NCI-H146 treated with DMSO at 0.1 percent for 48 hours (cell line): ENCODE measurements at regions not wholly inside any gene's neighbourhood (a gene's known extent, or its start where the extent isn't known, plus 50 kb on each side); places are given as distances from the start of the nearest gene placed in this dataset.
"Not testable (repeated sequence)": the region's sequence is repeated elsewhere in the genome, so short reads cannot be mapped to it uniquely, and the experiment has no call there.

ENCODE experiments used
- DNase-seq: peaks from one replicate; lab custom pipeline; 2025; ENCODE audit not compliant: unreplicated experiment; lab: John Stamatoyannopoulos, UW

DNA sequence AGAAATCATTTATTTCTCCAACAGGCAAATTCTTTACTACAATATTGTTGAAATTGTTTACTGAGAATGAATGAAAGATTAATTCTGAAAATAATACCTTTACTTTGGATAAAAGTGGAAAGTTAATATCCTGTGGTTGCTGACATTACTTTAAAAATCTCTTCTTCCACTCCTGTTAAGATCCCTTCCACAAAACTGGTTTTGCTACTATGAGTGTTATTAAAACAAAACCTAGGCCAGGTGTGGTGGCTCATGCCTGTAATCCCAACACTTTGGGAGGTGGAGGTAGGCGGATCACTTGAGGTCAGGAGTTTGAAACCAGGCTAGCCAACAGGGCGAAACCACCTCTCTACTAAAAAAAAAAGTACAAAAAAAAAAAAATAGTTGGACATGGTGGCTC is 123.9 kb upstream of the CCDC150 start:
- no peak for DNase-seq

DNA sequence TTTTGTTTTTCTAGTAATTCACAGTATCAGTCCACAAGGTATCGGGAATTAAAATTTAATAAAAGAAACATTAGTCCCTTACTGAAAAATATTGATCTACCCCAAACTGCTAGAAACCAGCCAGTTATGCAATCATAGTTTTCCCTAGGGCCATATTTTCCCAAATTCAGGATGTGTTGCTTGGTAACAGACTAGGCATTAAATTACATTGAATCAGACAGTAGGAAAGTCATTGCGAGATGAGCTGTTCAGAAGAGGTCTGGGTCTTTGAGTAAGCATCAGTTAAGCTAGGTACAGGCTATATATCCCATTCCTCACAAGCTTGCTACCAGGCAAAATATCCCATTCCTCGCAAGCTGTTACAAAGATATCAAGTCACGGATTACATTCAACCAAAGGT is 123.0 kb upstream of the CCDC150 start:
- no peak for DNase-seq

DNA sequence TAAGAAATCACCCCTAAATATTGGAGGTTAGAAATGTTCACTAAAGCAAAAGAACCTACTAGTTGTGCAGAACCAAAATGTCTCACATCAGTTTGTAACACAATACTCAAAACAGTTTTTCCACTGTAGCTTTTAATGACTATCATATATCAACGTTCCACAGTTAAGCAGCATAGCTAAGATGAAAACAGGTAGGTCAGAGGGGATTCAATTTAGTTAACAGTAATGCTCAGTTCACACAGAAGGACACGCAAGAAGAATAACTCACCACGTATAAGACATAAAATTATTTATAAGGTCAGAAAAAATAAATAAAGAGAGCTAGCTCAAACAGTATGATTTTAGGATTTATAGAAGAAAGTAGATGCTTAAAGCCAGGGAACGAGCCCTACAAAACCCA is 118.9 kb upstream of the CCDC150 start:
- DNase-seq, result no peak

DNA sequence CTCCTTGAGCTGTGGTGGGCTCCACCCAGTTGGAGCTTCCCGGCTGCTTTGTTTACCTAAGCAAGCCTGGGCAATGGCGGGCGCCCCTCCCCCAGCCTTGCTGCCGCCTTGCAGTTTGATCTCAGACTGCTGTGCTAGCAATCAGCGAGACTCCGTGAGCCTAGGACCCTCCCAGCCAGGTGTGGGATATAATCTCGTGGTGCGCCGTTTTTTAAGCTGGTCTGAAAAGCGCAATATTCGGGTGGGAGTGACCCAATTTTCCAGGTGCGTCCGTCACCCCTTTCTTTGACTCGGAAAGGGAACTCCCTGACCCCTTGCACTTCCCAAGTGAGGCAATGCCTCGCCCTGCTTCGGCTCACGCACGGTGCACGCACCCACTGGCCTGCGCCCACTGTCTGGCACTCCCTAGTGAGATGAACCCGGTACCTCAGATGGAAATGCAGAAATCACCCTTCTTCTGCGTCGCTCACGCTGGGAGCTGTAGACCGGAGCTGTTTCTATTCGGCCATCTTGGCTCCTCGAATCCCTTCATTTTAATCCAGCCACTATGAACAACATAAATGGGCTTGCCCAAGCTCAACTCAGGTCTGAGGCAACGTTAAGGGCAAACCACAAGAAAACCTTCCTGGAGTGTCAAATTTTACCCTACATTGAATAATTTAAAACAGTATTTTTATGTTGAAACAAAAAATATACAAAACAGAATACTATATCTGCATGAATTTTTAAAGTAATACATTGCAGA is 112.4 kb upstream of the CCDC150 start:
- not testable (repeated sequence) for DNase-seq

DNA sequence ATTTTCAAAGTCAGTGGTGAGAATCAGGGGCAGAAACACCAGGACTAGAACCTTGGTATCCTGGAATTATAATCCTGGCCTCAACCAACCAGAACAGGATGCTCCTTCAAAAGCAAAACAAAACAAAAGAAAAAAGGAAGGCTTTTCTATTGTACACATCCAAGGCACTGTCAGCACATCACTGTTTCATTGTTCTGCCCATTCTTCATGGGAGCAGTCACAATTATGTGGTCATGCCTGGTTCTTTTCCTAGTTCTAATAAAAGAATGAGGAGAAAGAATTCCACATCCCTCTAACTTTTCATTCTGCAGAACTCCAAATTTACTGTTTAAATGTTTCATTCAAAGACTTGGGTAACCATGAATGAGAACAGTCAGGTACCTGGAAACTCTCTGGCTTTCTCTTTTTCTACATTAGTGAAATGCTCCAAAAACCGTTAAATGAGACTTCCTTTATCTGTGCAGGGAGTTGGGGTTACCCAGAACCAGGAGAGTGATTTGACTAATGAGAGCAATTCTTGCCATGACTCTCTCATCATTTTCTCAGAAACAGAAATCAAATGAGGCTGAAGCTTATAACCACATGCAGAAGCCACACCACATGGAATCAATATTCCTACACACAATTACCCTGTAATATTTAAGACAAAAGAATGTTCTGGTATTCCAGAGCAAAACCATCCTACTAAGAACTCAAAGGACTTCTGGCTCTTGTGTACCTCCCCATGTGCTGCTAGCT is 110.9 kb upstream of the CCDC150 start:
- DNase-seq, result no peak

DNA sequence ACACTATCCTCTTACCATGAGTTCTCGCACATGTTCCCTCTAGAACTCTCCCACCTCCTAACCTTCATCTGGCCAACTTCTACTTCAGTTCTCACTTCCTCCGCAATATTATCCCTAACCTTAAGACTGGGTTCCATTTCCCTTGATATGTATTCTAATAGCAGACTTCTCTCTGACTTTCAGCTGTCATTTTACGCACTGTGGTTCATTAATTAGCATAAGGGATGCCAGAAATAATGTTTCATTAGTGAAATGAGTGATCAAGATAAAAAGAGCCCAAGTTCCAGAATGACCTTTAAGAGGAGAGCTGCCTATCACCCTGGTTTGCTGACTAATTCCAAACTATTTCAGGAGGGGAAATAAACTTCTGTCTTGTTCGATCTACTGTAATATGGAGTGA is 108.6 kb upstream of the CCDC150 start:
- no peak for DNase-seq

DNA sequence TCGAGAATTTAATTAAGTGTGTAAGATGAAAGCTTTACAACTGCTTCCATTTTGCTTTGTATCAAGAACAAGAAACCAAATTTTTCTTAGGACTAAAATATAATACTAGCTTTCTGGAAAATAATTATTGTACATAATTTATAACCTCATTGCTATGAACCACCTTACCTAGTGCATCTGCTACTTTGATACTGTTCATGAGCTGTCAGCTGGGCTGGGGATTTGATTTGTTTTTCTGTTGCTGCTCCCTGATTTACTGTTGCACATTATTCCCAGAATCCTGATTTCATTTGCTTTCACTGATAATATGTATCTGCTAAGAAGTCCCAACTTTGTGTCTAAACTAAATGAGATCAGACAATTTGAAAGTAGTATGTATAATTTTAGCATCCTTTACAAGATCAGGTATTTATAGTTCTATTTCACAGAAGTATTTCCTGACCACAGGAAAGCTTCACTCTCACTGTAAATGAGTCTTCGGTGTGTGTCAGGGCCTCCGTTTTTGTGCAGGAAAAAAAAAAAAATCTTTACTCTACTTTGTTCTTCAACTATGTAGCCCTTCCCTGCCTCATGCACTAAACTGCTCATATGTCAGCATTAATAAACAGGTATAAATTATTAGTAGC is 105.6 kb upstream of the CCDC150 start:
- no peak for DNase-seq

DNA sequence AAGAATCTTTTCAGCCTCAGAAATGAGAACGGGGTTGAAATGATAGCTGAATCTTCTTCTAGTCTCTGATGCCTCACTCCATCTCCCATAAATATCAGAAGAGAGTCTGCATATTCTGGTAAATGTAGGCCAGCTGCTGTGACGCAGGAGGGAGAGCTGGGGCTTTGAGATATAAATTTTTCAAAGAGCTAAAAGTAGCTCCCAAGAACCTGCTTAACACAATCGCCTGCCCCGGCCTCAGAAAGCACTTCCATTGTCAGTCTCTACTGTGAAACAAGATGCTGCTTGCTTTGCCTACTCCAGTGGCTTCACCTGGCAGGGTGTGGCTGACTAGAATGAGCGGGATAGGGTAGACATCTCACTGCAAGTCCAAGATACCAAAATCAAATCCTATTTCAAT is 105.0 kb upstream of the CCDC150 start:
- no peak for DNase-seq

DNA sequence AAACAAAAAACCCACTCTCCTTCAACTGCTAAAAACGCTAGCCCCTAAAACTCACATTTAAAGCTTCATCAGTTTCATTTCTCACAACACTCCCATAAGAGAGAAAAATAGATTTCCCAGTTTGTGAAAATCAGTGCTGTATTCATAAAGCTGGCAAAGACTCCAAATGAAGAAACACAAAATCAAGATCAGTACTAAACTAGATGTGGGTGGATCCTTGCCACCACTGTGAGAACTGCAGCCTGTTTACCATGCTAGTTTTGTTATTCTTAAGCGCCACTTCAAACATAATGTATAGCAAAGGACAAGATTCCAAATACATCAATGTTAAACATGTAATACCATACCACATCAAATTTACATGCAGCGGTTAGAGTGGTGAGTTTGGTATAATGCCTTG is 104.5 kb upstream of the CCDC150 start:
- no peak for DNase-seq

DNA sequence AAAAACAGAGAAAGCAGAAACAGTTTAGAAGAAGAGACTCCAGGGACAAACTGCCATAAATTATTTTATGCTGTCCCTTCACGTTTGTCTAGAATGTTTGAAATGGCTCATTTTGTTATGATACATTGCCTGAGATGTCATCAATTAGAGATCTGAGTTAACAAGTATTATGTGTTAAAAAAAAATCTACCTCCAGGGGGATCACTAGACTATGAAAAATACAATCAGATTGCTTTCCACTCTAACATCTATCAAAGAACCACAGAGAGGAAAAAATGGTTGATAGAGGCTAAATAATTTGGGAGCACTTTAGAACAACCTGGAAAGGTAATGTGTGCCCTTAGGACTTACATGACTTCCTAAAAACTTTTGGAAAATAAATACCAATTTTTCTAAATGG is 103.8 kb upstream of the CCDC150 start:
- DNase-seq, result no peak

DNA sequence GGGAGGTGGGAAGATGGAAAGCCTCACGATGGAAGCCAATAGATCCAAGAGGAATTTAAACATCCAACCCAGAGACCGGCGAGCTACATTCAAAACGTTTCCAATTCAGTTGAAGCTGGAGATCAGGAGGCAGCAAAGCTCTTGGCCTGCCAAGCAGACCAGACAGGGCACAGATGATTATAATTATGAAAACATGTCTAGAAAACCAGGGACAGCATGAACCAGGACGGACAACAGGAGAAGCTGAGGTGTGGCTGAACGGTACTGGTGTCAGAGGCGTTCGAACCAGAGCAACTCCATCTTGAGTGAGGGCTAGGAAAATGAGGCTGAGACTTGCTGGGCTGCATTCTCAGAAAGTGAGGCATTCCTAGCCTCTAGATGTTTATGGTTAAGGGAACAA is 102.2 kb upstream of the CCDC150 start:
- no peak for DNase-seq

DNA sequence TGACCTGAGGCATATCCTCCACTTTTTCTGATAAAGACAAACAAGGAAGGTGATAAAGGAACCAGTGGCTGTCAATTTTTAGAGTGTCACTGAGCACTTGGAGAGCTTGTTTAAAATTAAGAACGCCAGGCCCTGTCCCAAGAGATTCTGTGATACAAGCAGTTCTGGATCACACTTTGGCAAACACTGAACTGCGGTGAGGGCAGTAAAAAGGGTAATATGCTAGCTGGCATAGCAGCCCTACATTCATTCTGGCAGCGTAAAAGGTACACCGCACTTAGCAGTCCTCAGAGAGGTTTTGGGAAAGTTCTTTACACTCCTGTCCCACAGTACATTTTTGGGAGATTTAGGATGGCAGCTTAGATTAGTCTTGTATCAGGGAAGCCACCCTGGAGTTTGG is 101.3 kb upstream of the CCDC150 start:
- DNase-seq, result no peak

DNA sequence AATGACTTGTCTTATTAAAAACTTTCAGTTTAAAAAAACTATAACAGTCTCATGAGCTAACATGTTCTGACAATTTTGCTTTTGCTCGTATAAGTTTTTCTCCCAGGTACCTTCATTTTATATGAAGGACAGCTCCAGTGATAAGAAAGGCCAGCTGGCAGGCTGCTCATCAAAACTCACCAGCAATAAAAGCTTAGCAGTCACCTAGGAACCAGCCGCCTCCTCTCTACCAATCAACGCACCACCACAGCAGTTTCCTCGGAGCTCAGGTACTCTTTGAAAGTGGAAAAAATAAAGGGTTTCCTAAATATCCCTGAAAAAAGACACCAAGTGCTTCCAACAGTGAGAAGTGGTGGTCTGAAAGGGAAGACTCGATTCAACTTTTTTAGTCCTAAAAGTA is 100.9 kb upstream of the CCDC150 start:
- DNase-seq, result no peak

DNA sequence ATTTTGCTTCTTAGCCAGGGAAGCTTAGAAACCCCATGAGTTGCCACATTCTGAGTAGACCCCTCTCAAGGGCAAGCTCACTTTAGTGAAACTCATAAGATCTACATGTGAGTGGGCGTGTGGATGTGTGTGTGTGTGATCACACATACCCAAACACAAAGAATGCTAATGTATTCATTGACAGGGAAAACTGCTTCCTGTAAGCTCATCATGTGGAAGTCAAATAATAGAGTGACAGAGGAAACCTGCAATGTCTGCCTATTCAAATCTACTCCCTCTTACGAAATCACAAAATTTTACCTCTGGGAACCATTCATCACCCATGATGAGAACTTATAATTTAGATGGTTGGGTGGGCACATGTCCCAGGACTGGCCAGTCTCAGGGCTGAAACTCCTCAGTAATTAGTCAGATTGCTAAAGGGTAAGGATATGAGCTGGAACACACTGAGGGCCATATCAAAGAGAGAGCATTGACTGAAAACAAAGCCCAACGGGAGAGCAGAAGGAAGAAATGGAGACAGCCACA is 94.5 kb upstream of the CCDC150 start:
- DNase-seq, result no peak

DNA sequence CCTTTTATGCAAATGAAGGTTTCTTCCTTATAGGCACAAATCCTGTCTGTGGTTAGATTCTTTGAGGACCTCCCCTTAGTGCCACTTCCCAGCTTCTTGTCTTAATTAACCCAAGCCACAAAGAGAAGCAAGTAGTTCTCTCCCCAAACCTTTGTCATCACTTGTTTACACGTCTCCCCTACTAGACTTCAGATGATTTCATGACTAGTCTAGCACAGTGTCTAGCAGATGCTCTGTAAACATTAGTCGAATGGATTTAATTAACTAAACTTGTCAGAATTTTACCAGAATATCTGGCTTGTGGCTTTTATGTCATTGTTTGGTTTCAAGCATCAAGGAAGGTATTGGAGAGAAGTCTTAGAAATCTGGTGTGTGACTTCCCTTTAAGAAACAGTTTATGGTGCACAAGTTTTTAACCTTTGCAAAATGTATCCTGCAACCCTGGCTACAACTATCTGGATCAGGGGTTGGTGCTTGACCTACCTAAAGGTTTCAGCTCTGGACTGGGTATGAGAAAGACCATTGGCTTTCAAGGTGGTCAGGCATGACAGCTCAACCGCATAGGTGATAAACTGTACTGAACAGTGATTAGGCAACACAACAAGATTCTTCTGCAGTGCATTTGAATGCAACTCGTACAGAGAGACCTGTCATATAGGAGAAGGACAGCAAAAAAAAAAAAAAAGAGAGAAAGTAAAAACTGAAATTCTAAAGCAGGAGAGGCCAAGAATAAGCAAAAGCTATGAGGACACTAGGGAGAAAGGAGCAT is 93.2 kb upstream of the CCDC150 start:
- DNase-seq, result no peak

DNA sequence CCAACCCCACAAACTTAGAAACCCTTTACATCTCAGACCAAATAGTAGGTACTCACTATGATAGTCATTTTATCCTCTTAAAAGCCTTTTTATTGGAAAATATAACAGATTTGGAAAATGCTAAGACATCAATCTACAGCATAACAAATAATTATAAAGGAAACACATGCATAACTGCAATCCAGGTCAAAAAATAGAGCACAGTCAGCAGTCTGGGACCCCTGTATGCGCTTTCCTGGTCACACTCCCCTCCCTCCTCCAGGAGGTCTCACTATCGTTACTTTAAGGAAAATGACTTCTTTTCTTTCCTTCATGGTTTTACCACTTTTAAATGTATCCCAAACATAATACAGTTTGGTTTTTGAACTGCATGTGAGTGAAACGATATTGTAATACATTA is 90.5 kb upstream of the CCDC150 start:
- DNase-seq, result no peak

DNA sequence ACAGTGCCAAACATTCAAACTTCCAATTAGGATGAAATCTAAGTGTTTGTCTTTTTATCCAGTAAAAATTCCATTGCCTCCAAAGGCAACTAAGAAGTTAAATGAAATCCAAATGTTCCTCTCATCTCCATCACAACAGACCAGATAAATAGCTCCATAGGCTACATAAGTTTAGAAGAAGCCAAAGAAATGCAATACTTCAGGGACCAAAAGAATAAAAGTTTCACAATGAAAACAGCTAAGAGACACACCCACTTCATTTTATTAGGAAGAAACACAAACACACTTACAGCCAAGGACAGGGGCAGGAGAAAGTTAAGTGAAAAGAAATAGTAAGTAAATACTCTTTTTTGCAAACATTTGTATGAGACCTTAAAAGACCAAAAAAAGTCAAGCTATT is 88.5 kb upstream of the CCDC150 start:
- no peak for DNase-seq

DNA sequence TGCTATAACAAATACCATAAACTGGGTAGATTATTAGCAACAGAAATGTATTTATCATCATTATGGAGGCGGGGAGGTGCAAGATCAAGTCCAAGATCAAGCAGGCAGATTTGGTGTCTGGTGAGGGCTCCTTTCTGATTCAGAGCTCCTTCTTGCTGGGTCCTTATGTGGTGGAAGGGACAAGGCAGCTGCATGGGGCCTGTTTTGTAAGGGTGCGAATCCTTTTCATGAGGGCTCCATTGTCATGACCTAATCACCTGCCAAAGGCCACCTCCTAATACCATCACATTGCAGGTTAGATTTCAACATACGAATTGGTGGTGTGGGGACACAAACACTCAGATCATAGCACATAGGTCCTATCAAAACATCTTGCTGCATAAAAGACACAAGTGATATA is 84.4 kb upstream of the CCDC150 start:
- no peak for DNase-seq

DNA sequence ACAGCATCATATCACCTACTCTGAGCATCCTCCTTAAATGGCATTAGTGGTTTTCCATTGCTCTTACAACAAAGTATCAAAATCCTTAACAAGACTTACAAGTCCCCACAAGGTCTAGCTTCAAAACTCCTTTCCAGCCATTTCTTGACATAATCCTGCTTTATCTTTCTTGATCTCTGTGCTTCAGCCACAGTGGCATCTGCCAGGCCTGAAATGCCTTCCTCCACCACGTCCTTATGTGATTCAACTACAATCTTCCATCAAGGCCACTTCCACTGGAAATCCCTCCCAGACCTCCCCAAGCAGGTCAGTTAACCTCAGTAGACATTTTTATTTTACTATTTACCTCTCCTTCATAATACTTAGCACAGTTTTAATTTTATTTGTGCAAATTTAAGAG is 83.8 kb upstream of the CCDC150 start:
- DNase-seq, result no peak

DNA sequence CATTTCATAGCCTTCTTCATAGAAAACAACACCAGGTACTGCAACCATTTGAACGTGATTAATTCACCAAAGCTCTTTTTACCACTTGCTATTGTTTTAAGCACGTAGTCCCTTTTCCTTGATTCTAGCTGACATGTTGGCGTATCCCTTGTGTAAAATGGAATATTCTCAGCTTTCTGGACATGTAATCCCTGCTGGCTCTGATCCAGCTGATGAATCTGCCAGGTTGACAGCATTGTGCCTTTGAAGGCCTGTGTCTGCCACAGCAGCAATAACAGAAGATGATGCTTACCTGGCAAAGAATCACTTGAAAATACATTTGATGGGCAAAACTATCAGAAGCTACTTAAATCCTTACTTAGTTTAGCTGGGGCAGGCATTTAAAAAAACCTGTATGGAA is 81.0 kb upstream of the CCDC150 start:
- DNase-seq, result no peak

DNA sequence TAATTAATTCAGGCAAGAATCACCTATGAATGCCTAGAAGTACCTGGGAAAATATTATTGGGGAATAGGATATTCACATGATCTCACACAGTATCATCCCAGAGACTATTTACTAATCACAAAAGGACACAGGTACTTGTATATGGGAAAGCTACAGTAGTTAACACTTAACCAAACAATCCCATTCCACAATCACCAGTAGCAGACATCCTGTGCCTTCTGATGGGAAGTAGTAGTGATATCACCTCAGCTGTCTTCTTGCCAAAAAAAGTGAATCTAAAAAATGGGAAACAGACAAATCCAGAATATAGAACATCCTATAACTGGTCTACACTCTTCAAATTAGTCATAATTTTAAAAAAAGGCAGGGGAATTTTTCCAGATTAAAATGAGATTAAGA is 75.6 kb upstream of the CCDC150 start:
- no peak for DNase-seq
